Liver (tissue), 3 donors: ENCODE measurements at regions not wholly inside any gene's neighbourhood (a gene's known extent, or its start where the extent isn't known, plus 50 kb on each side); places are given as distances from the start of the nearest gene placed in this dataset.

Source experiments
- EGR1 ChIP-seq, 2 donors: IDR thresholded peaks; 2 replicates each; pipeline ENCODE4 v1.6.1; 2016 to 2018; ENCODE audit warnings: antibody characterized with exemption in 2 of 2, low read depth in 2 of 2
- GABPA ChIP-seq, 2 donors: IDR thresholded peaks in 1 of 2; conservative IDR thresholded peaks in 1 of 2; 2 replicates each; pipeline ENCODE4 v1.6.1; 2016; ENCODE audit warnings: antibody characterized with exemption in 2 of 2, mild to moderate bottlenecking in 1 of 2, moderate library complexity in 1 of 2
- HNF4G ChIP-seq: IDR thresholded peaks from 2 replicates; pipeline ENCODE4 v1.6.1; 2016; ENCODE audit warnings: antibody characterized with exemption
- JUND ChIP-seq, 2 donors: IDR thresholded peaks; 2 replicates each; pipeline ENCODE4 v1.6.1; 2016; ENCODE audit warnings: antibody characterized with exemption in 2 of 2
- NR2F2 ChIP-seq: IDR thresholded peaks from 2 replicates; pipeline ENCODE4 v1.6.1; 2016; ENCODE audit warnings: antibody characterized with exemption
- RAD21 ChIP-seq, 2 donors: IDR thresholded peaks; 2 replicates each; pipeline ENCODE4 v1.6.1; 2016; ENCODE audit warnings: antibody characterized with exemption in 2 of 2, mild to moderate bottlenecking in 2 of 2
- SP1 ChIP-seq: IDR thresholded peaks from 2 replicates; pipeline ENCODE4 v1.6.1; 2018; ENCODE audit warnings: antibody characterized with exemption, mild to moderate bottlenecking
- TAF1 ChIP-seq: conservative IDR thresholded peaks from 2 replicates; pipeline ENCODE4 v1.6.1; 2016; ENCODE audit warnings: antibody characterized with exemption, mild to moderate bottlenecking
- YY1 ChIP-seq: IDR thresholded peaks from 2 replicates; pipeline ENCODE4 v1.6.1; 2016; ENCODE audit warnings: antibody characterized with exemption, mild to moderate bottlenecking
- TF ChIP-seq, protein P1 (sequence below): fragments of 150-350 bp; IDR thresholded peaks from 2 replicates; pipeline ENCODE4 v1.5.1; 2017; ENCODE audit warnings: improper control_type of control experiment, low read depth, low read length; ENCODE audit not compliant: missing input control
- TF ChIP-seq, protein P2 (sequence below): IDR thresholded peaks from 2 replicates; pipeline ENCODE4 v1.6.1; 2016; ENCODE audit warnings: antibody characterized with exemption, mild to moderate bottlenecking
- TF ChIP-seq, protein P3 (sequence below): IDR thresholded peaks from 2 replicates; pipeline ENCODE4 v1.6.1; 2016; ENCODE audit warnings: antibody characterized with exemption
- TF ChIP-seq, protein P4 (sequence below): IDR thresholded peaks from 2 replicates; pipeline ENCODE4 v1.6.1; 2016; ENCODE audit warnings: antibody characterized with exemption
- donor health status: healthy.
- donor health status: healthy.

DNA sequence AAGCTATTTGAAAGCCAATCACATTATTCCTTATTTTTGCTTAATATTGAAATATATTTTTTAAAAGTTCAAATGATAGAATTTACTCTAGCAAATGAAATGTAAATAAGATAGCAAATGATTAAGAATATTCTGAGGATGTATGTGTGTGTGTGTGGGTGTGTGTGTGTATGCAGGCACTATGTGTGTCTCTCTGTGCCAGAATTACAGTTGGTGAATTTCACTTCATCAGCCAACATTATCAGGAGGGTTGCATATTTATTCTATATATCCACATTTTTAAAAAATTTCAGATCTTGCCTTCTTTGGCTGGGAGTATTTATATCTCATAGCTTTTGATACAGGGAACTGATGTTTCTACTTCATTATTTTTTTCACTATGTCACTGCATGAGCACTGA, 274.9 kb upstream of the SOX5 start:
- TF ChIP-seq, protein P1, sequence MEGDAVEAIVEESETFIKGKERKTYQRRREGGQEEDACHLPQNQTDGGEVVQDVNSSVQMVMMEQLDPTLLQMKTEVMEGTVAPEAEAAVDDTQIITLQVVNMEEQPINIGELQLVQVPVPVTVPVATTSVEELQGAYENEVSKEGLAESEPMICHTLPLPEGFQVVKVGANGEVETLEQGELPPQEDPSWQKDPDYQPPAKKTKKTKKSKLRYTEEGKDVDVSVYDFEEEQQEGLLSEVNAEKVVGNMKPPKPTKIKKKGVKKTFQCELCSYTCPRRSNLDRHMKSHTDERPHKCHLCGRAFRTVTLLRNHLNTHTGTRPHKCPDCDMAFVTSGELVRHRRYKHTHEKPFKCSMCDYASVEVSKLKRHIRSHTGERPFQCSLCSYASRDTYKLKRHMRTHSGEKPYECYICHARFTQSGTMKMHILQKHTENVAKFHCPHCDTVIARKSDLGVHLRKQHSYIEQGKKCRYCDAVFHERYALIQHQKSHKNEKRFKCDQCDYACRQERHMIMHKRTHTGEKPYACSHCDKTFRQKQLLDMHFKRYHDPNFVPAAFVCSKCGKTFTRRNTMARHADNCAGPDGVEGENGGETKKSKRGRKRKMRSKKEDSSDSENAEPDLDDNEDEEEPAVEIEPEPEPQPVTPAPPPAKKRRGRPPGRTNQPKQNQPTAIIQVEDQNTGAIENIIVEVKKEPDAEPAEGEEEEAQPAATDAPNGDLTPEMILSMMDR, result no peak
- TF ChIP-seq HNF4G, result no peak
- TF ChIP-seq, protein P2, sequence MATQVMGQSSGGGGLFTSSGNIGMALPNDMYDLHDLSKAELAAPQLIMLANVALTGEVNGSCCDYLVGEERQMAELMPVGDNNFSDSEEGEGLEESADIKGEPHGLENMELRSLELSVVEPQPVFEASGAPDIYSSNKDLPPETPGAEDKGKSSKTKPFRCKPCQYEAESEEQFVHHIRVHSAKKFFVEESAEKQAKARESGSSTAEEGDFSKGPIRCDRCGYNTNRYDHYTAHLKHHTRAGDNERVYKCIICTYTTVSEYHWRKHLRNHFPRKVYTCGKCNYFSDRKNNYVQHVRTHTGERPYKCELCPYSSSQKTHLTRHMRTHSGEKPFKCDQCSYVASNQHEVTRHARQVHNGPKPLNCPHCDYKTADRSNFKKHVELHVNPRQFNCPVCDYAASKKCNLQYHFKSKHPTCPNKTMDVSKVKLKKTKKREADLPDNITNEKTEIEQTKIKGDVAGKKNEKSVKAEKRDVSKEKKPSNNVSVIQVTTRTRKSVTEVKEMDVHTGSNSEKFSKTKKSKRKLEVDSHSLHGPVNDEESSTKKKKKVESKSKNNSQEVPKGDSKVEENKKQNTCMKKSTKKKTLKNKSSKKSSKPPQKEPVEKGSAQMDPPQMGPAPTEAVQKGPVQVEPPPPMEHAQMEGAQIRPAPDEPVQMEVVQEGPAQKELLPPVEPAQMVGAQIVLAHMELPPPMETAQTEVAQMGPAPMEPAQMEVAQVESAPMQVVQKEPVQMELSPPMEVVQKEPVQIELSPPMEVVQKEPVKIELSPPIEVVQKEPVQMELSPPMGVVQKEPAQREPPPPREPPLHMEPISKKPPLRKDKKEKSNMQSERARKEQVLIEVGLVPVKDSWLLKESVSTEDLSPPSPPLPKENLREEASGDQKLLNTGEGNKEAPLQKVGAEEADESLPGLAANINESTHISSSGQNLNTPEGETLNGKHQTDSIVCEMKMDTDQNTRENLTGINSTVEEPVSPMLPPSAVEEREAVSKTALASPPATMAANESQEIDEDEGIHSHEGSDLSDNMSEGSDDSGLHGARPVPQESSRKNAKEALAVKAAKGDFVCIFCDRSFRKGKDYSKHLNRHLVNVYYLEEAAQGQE, result no peak
- no peak for TF ChIP-seq GABPA (IDR thresholded peaks at IDR 0.05 in 1 of 2, conservative IDR thresholded peaks at IDR 0.05 in 1 of 2)
- TF ChIP-seq, protein P3, sequence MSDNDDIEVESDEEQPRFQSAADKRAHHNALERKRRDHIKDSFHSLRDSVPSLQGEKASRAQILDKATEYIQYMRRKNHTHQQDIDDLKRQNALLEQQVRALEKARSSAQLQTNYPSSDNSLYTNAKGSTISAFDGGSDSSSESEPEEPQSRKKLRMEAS, result no peak
- TF ChIP-seq EGR1 (IDR thresholded peaks at IDR 0.05; ENCODE audit: low read depth in 2 of 2), result no peak
- no peak for TF ChIP-seq RAD21 (IDR thresholded peaks at IDR 0.05)
- TF ChIP-seq YY1, result no peak
- no peak for TF ChIP-seq JUND (IDR thresholded peaks at IDR 0.05)
- no peak for TF ChIP-seq NR2F2
- TF ChIP-seq TAF1, result no peak
- TF ChIP-seq, protein P4, sequence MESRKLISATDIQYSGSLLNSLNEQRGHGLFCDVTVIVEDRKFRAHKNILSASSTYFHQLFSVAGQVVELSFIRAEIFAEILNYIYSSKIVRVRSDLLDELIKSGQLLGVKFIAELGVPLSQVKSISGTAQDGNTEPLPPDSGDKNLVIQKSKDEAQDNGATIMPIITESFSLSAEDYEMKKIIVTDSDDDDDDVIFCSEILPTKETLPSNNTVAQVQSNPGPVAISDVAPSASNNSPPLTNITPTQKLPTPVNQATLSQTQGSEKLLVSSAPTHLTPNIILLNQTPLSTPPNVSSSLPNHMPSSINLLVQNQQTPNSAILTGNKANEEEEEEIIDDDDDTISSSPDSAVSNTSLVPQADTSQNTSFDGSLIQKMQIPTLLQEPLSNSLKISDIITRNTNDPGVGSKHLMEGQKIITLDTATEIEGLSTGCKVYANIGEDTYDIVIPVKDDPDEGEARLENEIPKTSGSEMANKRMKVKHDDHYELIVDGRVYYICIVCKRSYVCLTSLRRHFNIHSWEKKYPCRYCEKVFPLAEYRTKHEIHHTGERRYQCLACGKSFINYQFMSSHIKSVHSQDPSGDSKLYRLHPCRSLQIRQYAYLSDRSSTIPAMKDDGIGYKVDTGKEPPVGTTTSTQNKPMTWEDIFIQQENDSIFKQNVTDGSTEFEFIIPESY, result no peak
- no peak for TF ChIP-seq SP1
